Endothelial cell of umbilical vein (primary cell): ENCODE measurements at regions not wholly inside any gene's neighbourhood (a gene's known extent, or its start where the extent isn't known, plus 50 kb on each side); places are given as distances from the start of the nearest gene placed in this dataset.

Experiments
- BruUV-seq: library from RNA; stranded (reverse); fragments of 400-500 nt; replicated peaks from 2 replicates; lab custom pipeline; 2021; lab: Mats Ljungman, UMichigan
- CTCF ChIA-PET: fragments of 300-600, 350-600 bp; sonication (Branson Sonifier 250); formaldehyde crosslinking; loops from one replicate; lab custom pipeline; 2021; ENCODE audit warnings: antibody characterized with exemption, inconsistent platforms; lab: Charles Lee
- POLR2A ChIA-PET: fragments of 300-600, 350-600 bp; sonication (Branson Sonifier 250); formaldehyde crosslinking; loops from one replicate; lab custom pipeline; 2021; ENCODE audit warnings: antibody characterized with exemption, inconsistent platforms; lab: Charles Lee
- DNase-seq: peaks from one replicate; pipeline ENCODE4 v3.0.0-alpha.2; 2011; ENCODE audit warnings: low read depth, low spot score
- FAIRE-seq: peaks from 2 replicates; lab custom pipeline; 2011; peaks lifted over from hg19 to GRCh38; lab: Jason Lieb, UNC
- H2AFZ ChIP-seq: 2 replicates; pipeline ENCODE4 v1.6.0; 2012; ENCODE audit warnings: low read depth, low read length, control low read depth, inconsistent platforms
- H3K27ac ChIP-seq: 2 replicates; pipeline ENCODE4 v1.5.1; 2011; ENCODE audit warnings: low read depth, mild to moderate bottlenecking, control low read depth, low read length, moderate library complexity; ENCODE audit not compliant: insufficient read depth
- H3K27me3 ChIP-seq, 2 experiments: 2 replicates each; pipeline versions ENCODE4 v1.6.0 to v1.6.1; 2011; ENCODE audit warnings: low read length in 2 of 2, mixed read lengths in 1 of 2; ENCODE audit not compliant: control insufficient read depth in 2 of 2, insufficient read depth in 2 of 2
- H3K36me3 ChIP-seq, 2 experiments: 2 replicates in 1 of 2; 3 replicates in 1 of 2; pipeline ENCODE4 v1.5.1; 2011; ENCODE audit warnings: low read length in 2 of 2, mild to moderate bottlenecking in 1 of 2, moderate library complexity in 1 of 2; ENCODE audit not compliant: control insufficient read depth in 2 of 2, insufficient read depth in 2 of 2; ENCODE audit errors: extremely low read depth in 1 of 2
- H3K4me1 ChIP-seq: 3 replicates; pipeline ENCODE4 v1.5.1; 2011; ENCODE audit warnings: mild to moderate bottlenecking, low read length; ENCODE audit not compliant: control insufficient read depth, insufficient read depth; ENCODE audit errors: extremely low read depth
- H3K4me2 ChIP-seq: 2 replicates; pipeline ENCODE4 v1.6.1; 2011; ENCODE audit warnings: low read length, control low read depth, mixed read lengths; ENCODE audit not compliant: insufficient read depth
- H3K4me3 ChIP-seq, 3 experiments: fragments of 200-600 bp in 1 of 3; sonication (generic), shearing (Covaris generic) in 1 of 3; replicated peaks in 1 of 3; 2 replicates each; pipeline ENCODE4 v1.5.1; 2011 to 2016; ENCODE audit warnings: control low read depth in 3 of 3, low read length in 3 of 3, mild to moderate bottlenecking in 2 of 3, inconsistent platforms in 1 of 3, low read depth in 1 of 3, moderate library complexity in 1 of 3; ENCODE audit not compliant: insufficient read depth in 1 of 3
- H3K79me2 ChIP-seq: 2 replicates; pipeline ENCODE4 v1.6.0; 2012; ENCODE audit warnings: low read length, inconsistent platforms; ENCODE audit not compliant: control insufficient read depth, insufficient read depth
- H3K9ac ChIP-seq: replicated peaks from 2 replicates; pipeline ENCODE3; 2011; ENCODE audit warnings: low read length, control low read depth; ENCODE audit not compliant: insufficient read depth; ENCODE audit errors: extremely low read depth
- H3K9me1 ChIP-seq: replicated peaks from 3 replicates; pipeline ENCODE4 v1.6.0; 2011; ENCODE audit warnings: mild to moderate bottlenecking, low read length; ENCODE audit not compliant: control insufficient read depth, insufficient read depth; ENCODE audit errors: extremely low read depth
- H3K9me3 ChIP-seq: replicated peaks from 2 replicates; pipeline ENCODE4 v1.5.1; 2012; ENCODE audit warnings: low read length, inconsistent platforms; ENCODE audit not compliant: control insufficient read depth, insufficient read depth
- H4K20me1 ChIP-seq: replicated peaks from 2 replicates; pipeline ENCODE3; 2011; ENCODE audit warnings: mild to moderate bottlenecking, low read length; ENCODE audit not compliant: control insufficient read depth, insufficient read depth; ENCODE audit errors: extremely low read depth
- CTCF ChIP-seq, 2 donors: IDR thresholded peaks; 1 replicate in 1 of 2; 2 replicates in 1 of 2; pipeline ENCODE4 v1.5.1; 2011; ENCODE audit warnings: low read length in 2 of 2, mild to moderate bottlenecking in 2 of 2, moderate library complexity in 2 of 2, control low read depth in 1 of 2, inconsistent platforms in 1 of 2, low read depth in 1 of 2; ENCODE audit not compliant: insufficient read depth in 1 of 2; ENCODE audit errors: extremely low read depth in 1 of 2
- EZH2 ChIP-seq: IDR thresholded peaks from 2 replicates; pipeline ENCODE4 v1.6.1; 2012; ENCODE audit warnings: borderline replicate concordance, low read depth, mild to moderate bottlenecking, moderate library complexity, low read length, inconsistent platforms; ENCODE audit not compliant: severe bottlenecking
- FOS ChIP-seq: IDR thresholded peaks from 2 replicates; pipeline ENCODE4 v1.6.1; 2011; ENCODE audit warnings: mild to moderate bottlenecking, low read length, moderate library complexity, borderline replicate concordance; ENCODE audit not compliant: insufficient read depth
- GATA2 ChIP-seq: IDR thresholded peaks from 2 replicates; pipeline ENCODE4 v1.7.0; 2011; ENCODE audit warnings: low read depth, mild to moderate bottlenecking, moderate library complexity, mixed read lengths, low read length; ENCODE audit not compliant: insufficient read length, insufficient read depth
- JUN ChIP-seq: IDR thresholded peaks from 2 replicates; pipeline ENCODE4 v1.6.1; 2011; ENCODE audit warnings: borderline replicate concordance, low read depth; ENCODE audit not compliant: insufficient read length, insufficient read depth
- MAX ChIP-seq: IDR thresholded peaks from 2 replicates; pipeline ENCODE4 v1.6.1; 2011; ENCODE audit not compliant: insufficient read depth, insufficient read length
- MYC ChIP-seq: IDR thresholded peaks from one replicate; pipeline ENCODE4 v1.6.1; 2011; ENCODE audit warnings: mild to moderate bottlenecking, low read depth, low read length
- POLR2A ChIP-seq: IDR thresholded peaks from 2 replicates; pipeline ENCODE4 v1.6.1; 2012; ENCODE audit warnings: low read depth, mild to moderate bottlenecking, control low read depth, low read length
- POLR2AphosphoS5 ChIP-seq: IDR thresholded peaks from 2 replicates; pipeline ENCODE4 v1.6.1; 2012; ENCODE audit warnings: low read depth, mild to moderate bottlenecking, control low read depth, low read length, moderate library complexity; ENCODE audit not compliant: insufficient read depth
- dilution Hi-C: fragments of 300-500 bp; cut with MboI; formaldehyde crosslinking; loops from one replicate; pipeline ENCODE4 v1.15.0; 2019; ENCODE audit warnings: low sequenced_read_pairs; ENCODE audit not compliant: extremely low pct_ligation_motif_present
- intact Hi-C: fragments of 100-400 bp; cut with micrococcal nuclease; formaldehyde crosslinking; loops from one replicate; pipeline ENCODE4 v1.10.0; 2022

- H2AFZ ChIP-seq, result no peak overlapping the region
- FAIRE-seq, result no peak
- H3K9me1 ChIP-seq, result no peaks in the 10 kb centered on the region
- no peaks in the 10 kb centered on the region for H3K9me3 ChIP-seq
- CTCF ChIA-PET, result no interaction called here
- H3K36me3 ChIP-seq, result no peaks in the 10 kb centered on the region
- H3K79me2 ChIP-seq, result no peaks in the 10 kb centered on the region
- no peak overlapping the region for H3K9ac ChIP-seq
- no peaks in the 10 kb centered on the region for H3K27me3 ChIP-seq
- no peak overlapping the region for H3K4me3 ChIP-seq
- TF ChIP-seq POLR2AphosphoS5, result no peak
- no peak for TF ChIP-seq CTCF (IDR thresholded peaks at IDR 0.05; ENCODE audit: extremely low read depth in 1 of 2, insufficient read depth in 1 of 2, low read depth in 1 of 2, low read length in 2 of 2)
- no peak for TF ChIP-seq JUN
- TF ChIP-seq GATA2, result no peak
- TF ChIP-seq EZH2, result no peak
- TF ChIP-seq FOS, result no peak
- no peak for TF ChIP-seq MYC
- TF ChIP-seq MAX, result no peak
- TF ChIP-seq POLR2A, result no peak
- intact Hi-C loops (no loop called here), dilution Hi-C loops (no loop called here)
- no peak for DNase-seq
- H3K4me2 ChIP-seq, result no peak overlapping the region
- POLR2A ChIA-PET, result no interaction called here
- H3K27ac ChIP-seq, result no peak overlapping the region
- no peaks in the 10 kb centered on the region for H4K20me1 ChIP-seq
- no TSS peak for BruUV-seq
- H3K4me1 ChIP-seq, result no peaks in the 10 kb centered on the region
These were observed 183.3 kb downstream of the PYDC2 start for GRCh38 chr3:191644291-191644690.
